GM18526 (cell line): ENCODE measurements at regions not wholly inside any gene's neighbourhood (a gene's known extent, or its start where the extent isn't known, plus 50 kb on each side); places are given as distances from the start of the nearest gene placed in this dataset.

Experiments
- POLR2A ChIP-seq: IDR thresholded peaks from 3 replicates; pipeline ENCODE4 v1.6.1; 2011; ENCODE audit not compliant: insufficient read length; ENCODE audit errors: extremely low read depth

DNA sequence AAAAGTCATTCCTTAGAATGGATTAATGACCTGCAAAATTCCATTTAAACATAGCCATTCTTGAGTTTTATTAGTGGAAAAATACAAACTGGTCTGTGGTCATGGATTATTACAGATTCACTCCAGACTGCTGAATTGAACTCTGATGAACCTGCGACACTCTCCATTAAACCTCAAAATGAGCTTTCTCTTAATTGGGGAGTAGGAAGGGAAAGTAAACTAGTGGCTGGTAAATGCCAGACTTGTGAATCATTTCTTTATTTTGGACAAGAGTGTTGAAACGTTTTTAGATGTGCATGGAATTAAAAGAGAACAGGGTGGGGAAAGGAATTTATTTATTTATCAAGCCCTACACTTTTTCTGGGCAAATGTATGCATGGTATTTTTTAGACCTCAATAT, 321.2 kb upstream of the FANCL start:
- TF ChIP-seq POLR2A, result no peak

DNA sequence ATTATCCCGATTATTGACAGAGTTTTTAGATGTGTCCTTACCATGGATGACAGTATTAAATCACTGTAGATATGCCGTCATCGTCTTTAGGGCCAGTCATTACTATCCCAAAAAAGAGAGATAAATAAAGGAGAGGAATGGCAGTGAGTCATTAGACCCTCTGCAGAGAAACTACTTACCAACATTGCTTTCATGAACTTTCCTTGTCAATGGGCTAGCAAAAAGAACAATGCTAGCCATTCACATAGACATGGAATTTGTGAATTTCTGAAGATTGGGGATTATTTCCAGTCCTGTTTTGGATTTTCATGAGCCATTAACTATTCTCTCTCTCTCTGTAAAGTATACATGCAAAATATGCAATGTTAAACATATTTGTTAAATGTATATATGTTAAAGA, 319.4 kb upstream of the FANCL start:
- TF ChIP-seq POLR2A, result no peak

DNA sequence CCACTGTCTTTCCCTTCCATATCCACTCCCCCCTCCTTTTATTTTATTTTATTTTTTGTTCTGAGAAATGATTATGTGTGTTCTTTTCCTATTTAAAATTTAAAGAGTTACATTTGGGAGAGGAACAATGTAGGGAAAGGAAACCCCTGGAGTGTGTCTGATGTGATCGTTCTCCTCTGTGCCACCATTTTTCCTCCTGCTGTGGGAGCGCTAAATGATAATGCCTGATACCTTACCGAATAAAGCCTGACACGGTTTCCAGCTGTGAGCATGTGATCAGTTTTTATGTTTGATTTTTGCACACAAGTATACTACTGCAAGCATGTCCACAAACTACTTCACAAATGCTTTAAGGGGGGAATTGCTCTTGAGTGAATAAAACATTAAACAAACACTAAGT, 317.8 kb upstream of the FANCL start:
- TF ChIP-seq POLR2A, result no peak

DNA sequence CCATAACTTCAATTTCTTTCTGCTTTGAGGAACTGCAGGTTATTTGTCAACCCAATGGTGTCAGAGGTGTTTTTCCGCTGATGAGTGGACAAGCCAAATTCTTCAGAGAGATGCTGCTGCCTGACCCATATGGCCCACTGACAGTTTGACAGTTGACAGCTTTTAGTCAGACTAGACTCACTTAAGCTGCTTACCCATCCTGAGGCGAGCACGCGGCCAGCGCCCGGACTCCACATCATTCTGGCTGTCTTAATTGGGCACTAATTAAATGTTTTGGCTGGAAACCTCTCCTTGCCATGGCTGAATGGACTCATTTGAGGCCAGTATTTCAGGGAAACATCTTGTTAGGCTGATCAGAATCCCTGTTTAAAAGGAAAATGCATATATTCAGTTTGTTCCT, 316.1 kb upstream of the FANCL start:
- TF ChIP-seq POLR2A, result no peak

DNA sequence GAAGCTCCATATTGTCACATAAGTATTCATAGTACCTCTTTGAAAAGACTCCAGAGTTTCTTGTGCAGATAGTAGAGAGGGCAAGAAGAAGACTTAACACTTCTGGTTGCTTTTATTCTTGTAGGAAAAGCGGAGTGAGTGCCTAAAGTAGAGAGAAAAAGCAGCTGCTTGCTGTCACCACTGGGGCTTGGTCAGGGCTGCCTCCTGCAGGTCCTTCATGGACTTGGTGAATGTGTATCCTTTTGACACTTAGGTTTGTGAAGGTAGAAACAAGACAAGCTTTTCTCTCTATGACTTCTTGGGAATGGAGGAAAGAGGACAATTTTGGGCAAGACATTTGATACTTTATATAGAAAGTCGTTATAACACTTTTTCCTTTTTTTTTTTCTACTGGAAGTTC, 312.8 kb upstream of the FANCL start:
- no peak for TF ChIP-seq POLR2A

DNA sequence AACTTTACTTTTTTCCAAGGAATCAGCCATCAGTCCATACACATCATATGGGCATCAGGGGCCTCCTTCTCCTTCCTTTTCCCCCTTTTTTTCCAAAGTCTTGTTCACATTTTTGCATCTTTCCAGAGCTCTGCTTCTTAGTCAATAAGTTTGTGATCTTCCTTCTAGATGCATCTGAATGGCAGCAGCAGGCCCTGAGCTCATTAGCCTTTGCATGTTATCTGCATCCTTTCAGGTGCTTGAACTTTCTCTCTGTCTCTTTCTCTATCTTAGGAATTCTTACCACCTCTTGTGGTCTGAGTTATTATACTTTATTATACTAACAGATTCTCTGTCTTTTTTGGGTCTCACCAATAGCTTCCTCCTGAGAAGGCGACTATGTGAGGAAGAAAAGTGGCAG, 312.4 kb upstream of the FANCL start:
- no peak for TF ChIP-seq POLR2A

DNA sequence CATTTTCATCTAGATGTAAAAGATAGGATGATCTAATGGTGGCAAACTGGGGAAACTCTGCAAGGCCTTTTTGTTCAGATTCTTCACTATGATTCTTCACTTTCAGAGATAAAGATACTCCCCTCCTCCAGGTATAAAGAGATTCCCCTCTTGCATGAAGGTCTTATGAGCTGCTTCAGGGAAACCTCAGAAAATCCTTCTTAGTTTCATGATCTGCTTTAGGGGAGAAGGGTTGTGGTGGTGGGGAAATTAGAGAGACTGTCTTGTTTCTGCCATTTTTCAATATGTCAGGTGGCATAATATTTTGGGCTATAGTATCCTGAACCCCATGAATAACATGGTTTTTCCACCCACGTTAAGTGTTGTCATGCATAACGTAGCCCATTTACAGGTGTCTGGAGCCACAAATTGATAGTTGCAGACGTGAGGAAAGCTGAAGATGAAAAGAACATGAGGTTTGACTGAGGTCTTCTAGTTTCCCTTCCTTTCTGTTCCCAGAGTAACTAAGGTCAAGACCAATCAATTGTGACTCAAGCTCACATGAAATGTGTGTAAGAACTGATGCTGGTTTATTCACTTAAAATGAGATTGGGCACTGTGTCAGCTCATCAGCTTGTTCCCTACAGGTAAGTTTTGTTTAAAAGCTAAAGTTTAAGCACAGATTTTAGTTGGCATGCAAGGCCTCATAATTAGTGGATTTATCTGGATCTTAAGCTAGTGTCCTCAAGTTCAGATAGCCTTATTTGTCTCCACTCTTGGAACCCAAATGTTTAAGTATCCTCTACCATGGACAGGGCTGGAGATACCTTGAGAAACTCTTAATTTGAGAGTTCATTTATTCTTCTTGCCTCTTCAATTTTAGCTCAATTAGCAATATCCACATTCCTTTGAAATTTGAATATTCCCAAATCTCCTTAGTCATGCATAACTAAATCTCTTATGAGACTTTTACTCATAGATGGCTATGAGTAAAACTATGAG, 304.5 kb upstream of the FANCL start:
- no peak for TF ChIP-seq POLR2A

DNA sequence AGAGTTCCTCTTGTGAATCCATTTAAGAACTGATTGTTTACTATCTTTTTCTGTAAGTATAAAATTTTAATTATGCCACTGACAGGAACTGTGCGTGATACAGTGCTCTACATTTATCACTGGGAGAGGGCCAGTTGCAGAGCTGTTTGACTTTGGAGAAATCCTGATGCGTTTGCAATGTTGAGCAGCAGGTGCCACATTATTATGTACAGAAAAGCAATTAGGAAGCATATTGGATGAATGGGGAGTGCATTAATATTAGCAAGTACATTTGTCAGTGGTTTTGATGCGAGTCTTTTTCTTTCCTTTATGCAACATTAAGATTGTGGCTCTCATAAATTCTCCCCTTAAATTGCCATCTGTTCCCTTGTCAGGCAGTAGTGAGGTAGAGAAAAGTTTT, 302.3 kb upstream of the FANCL start:
- no peak for TF ChIP-seq POLR2A

DNA sequence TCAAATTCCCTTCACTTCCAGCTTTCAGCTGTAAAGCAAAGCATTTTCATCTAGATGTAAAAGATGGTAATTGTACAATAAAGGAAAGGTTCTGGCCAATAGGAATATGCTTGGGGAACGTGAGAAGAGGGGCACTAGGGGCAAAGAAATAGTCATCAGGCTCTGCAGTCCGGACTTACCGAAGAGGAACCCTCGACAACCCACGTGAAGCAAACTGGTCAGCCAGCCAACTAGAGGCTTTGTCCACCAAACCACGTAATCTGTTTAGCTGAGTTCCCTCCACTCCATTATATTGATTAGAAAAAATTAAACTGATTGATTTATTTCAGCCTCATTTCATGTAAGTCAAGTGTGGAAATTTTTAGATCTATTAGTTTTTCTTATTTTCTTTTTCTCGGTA, 300.4 kb upstream of the FANCL start:
- TF ChIP-seq POLR2A, result no peak

DNA sequence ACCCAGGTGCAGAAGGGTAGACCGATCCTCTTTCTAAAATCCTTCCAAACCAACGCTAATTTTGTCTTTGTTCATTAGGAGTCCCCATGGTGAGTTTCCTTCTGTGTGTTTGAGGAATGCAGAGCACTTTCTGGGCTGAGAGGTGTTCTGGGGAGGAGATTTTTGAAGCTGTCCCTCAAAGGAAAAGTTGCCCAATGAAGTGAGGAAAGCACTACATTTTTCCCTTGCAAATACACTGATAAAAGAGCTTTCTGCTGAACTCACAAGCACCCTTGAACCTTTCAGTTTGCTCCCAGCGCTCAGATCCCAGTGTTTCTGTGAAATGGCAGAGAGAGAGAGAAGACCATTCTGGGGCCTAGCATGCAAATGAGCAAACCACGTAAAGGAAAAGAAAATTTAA, 299.6 kb upstream of the FANCL start:
- TF ChIP-seq POLR2A, result no peak

DNA sequence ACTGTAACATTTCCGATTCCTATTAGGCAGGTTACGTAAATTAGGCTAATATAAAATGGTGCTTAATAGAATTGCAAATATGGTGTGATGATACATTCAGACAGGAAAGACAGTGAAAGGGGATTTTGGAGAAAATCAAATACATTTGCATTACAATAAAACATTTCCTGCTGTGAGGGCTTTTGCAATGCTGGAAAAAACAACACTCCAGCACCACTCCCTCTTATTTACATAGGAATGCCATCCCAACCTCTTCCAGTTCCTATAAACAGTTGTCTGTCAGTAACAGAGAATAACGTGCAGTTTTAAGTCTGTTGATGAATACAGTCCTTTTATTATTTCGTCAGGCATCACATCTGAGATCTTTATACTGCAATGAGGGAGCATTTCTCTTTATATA, 298.8 kb upstream of the FANCL start:
- TF ChIP-seq POLR2A, result no peak

DNA sequence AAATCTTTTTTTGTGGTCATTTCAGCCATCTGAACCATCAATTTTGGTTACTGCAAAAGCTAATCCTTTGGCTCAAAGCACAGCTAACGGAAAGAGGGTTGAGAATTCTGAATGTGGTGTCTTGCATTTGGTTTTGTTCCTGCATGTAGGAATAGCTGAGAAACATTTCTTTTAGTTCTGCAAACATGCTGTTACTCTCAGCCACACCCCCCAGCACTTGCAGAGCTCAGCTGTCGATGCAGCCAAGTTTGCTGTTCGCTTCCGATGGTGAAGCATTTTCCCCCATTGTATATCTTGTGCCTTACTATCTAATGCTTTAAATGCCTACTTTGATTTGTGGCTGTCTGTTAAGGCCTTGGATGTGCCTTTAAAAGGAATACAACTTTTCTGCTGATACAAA, 294.9 kb upstream of the FANCL start:
- TF ChIP-seq POLR2A, result no peak

DNA sequence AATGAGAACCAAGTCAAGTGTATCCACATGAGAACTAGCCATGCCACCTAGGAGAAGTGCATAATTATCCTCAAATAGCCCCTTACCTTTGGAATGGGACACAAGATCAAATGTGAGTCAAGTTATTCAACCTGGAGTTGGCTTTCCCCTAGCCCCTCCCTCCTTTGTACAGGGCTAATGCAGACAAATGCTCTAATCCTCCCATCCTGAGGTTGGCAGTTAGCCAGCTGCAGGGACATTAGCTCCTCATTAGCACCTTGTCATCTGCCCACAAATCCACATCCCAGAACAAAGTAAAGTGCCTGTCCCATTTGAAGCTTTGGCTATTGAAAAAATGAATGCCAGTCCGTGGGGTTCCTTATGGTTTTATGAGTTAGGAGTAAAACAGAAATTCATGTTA, 294.1 kb upstream of the FANCL start:
- no peak for TF ChIP-seq POLR2A

DNA sequence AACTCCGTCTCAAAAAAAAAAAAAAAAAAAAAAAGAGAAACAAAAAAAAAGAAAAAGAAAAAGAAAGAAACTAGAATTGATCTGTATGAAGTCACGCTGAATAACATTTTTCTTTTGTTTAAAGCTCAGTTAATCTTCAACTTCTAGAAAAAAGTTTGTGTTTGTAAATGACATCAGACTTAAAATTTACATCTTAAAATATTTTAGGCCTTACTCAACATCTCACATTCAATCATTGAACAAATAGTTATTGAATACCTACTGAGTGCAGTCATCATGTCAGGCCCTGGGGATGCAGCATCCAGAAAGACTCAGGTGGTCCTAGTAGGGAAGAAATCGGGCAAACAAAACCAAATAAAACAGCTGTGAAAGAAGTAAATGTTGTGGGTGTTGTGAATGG, 292.3 kb upstream of the FANCL start:
- TF ChIP-seq POLR2A, result no peak

DNA sequence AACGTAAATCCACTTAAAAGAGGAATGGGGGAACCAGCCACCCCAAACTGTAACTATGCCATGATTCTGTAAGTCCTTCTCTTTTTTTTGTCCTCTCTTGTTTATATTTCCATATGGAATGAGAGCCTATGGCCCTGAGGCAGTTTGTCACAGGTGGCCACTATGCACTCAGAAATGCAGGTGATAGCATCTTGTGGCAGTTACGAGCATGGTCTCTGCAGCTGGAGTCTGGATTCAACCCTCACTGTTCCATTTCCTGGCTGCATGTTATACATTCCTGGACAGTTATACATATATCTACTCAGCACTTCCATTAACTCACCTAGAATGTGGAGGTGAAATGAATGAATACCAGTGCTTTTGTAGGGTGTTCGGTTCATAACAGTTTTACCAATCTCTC, 291.5 kb upstream of the FANCL start:
- TF ChIP-seq POLR2A, result no peak

DNA sequence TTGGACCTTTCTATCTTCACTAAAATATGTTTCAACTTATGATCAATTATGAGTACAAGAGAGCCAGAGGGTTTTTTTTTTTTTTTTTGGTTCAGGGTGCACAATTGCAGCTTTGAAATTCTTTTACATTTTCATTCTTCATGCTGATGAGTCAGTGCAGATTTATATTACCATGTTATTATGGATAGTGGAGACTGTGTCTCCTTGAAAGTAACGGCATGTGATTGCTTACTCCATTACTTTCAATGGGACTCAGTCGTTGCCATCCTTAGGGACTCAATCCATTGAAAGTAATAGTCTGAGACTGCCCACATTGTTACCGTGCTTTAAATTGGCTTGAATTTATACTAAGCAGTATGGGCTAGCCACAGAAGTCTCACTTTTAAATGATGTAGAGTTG, 286.5 kb upstream of the FANCL start:
- TF ChIP-seq POLR2A, result no peak
